ENCODE measurements at regions not wholly inside any gene's neighbourhood (a gene's known extent, or its start where the extent isn't known, plus 50 kb on each side); places are given as distances from the start of the nearest gene placed in this dataset.

- H2AFZ ChIP-seq (ENCODE audit: low read length): no peak overlapping the region
- no peaks in the 10 kb centered on the region for H3K9me3 ChIP-seq (ENCODE audit: control insufficient read depth, low read depth, low read length)
- peaks cover 2% of the 10 kb centered on the region; the same call in 1 of the 2 replicates for H3K4me1 ChIP-seq (ENCODE audit: insufficient read depth, low read length)
- H3K4ac ChIP-seq (ENCODE audit: low read depth, low read length): no peak overlapping the region
- H3K9ac ChIP-seq (ENCODE audit: extremely low read depth, insufficient read length, low read length): no peak overlapping the region
- H3K27ac Mint-ChIP-seq: no peak overlapping the region
- H3K56ac ChIP-seq (ENCODE audit: insufficient read length, low read depth, low read length): no peak overlapping the region
- no peak overlapping the region for H2AK5ac ChIP-seq (ENCODE audit: insufficient read length, low read length)
- no peak overlapping the region for H3K14ac ChIP-seq (ENCODE audit: insufficient read depth, low read length)
- no peak overlapping the region for H2BK20ac ChIP-seq (ENCODE audit: low read depth, low read length, poor library complexity, severe bottlenecking)
- H3K4me2 ChIP-seq (ENCODE audit: insufficient read depth, insufficient read length, low read length): no peak overlapping the region
- no peak overlapping the region for H2BK15ac ChIP-seq (ENCODE audit: low read depth, low read length)
- H2BK5ac ChIP-seq (ENCODE audit: insufficient read length, low read length): no peak overlapping the region
- WGBS (ENCODE audit: extremely low coverage, insufficient read length, low lambda C conversion rate): no CpG with 5 or more reads among the region's 3 CpGs
- H3K36me3 Mint-ChIP-seq (ENCODE audit: insufficient read depth in 1 of 3, low read depth in 3 of 3): peaks cover 0 to 4% (median 0%) of the 10 kb centered on the region in 3 experiments; a peak in 1 of 7 replicates
- no peaks in the 10 kb centered on the region for H3K79me2 ChIP-seq (ENCODE audit: insufficient read depth, low read length)
- H3K23me2 ChIP-seq (ENCODE audit: insufficient read length, low read depth, low read length, poor library complexity, severe bottlenecking): no peaks in the 10 kb centered on the region
- no peaks in the 10 kb centered on the region for H3K79me1 ChIP-seq (ENCODE audit: insufficient read depth, low read depth, low read length, poor library complexity, severe bottlenecking)
- no peak overlapping the region for H4K8ac ChIP-seq (replicated peaks; ENCODE audit: insufficient read length, low read depth, low read length)
- H3K4me3 Mint-ChIP-seq: no peak overlapping the region
- no peak overlapping the region for H3K18ac ChIP-seq (ENCODE audit: insufficient read length, low read depth, low read length)
- H3K27me3 ChIP-seq (ENCODE audit: insufficient read depth, low read length): no peaks in the 10 kb centered on the region
- H3K9me3 Mint-ChIP-seq: peaks cover 0 to 1% of the 10 kb centered on the region in 2 experiments; a peak in 2 of 5 replicates
- no peak overlapping the region for H2BK120ac ChIP-seq (ENCODE audit: low read depth, low read length, poor library complexity, severe bottlenecking)
- no peak overlapping the region for H3T11ph ChIP-seq (ENCODE audit: low read length)
- H3K4me1 Mint-ChIP-seq: peaks cover 13 to 18% of the 10 kb centered on the region in 2 experiments
- H3K27me3 Mint-ChIP-seq (ENCODE audit: low read depth): no peaks in the 10 kb centered on the region; the same call in 1 of the 2 replicates
- no peak for DNase-seq
- no peak overlapping the region for H4K5ac ChIP-seq (ENCODE audit: insufficient read length, low read depth, low read length)
- no peak overlapping the region for H4K91ac ChIP-seq (ENCODE audit: insufficient read length, low read depth, low read length)
- H4K20me1 ChIP-seq (ENCODE audit: control insufficient read depth, insufficient read depth, insufficient read length): no peaks in the 10 kb centered on the region
- no peak for TF ChIP-seq CTCF (conservative IDR thresholded peaks at IDR 0.05)
- H2BK12ac ChIP-seq (ENCODE audit: insufficient read length, low read depth, low read length): no peak overlapping the region
- H3K27ac ChIP-seq (ENCODE audit: insufficient read length, low read depth, low read length): no peak overlapping the region
- no peak overlapping the region for H3K23ac ChIP-seq (ENCODE audit: insufficient read length, low read depth, low read length)
Observed at GRCh38 chr5:123753180-123753936, 241.4 kb downstream of the CSNK1G3 start.
